WTC11 (cell line): ENCODE measurements at regions not wholly inside any gene's neighbourhood (a gene's known extent, or its start where the extent isn't known, plus 50 kb on each side); places are given as distances from the start of the nearest gene placed in this dataset.

Experiments
- ATAC-seq: fragments of 200-7000 bp; cut with Tn5 transposase; 2 replicates; pipeline ENCODE4 v1.10.0; 2021; ENCODE audit warnings: mild to moderate bottlenecking, moderate library complexity
- CTCF ChIA-PET: fragments of 300-600 bp; sonication (Branson Sonifier 250); formaldehyde crosslinking; loops from one replicate; lab custom pipeline; 2021; ENCODE audit warnings: antibody characterized with exemption; lab: Charles Lee
- POLR2A ChIA-PET: fragments of 350-600 bp; sonication (Branson Sonifier 250); formaldehyde crosslinking; loops from one replicate; lab custom pipeline; 2021; ENCODE audit warnings: antibody characterized with exemption; lab: Charles Lee
- DNase-seq: peaks from one replicate; pipeline ENCODE4 v3.0.0; 2021; ENCODE audit warnings: low spot score
- H3K27ac Mint-ChIP-seq: 2 replicates; pipeline ENCODE4 v1.8.0; 2021; ENCODE audit warnings: mixed read lengths
- H3K27me3 Mint-ChIP-seq: 2 replicates; pipeline ENCODE4 v1.8.0; 2021; ENCODE audit warnings: low read depth, mild to moderate bottlenecking, moderate library complexity, mixed read lengths
- H3K36me3 Mint-ChIP-seq: 2 replicates; pipeline ENCODE4 v1.8.0; 2021; ENCODE audit warnings: mixed read lengths
- H3K4me1 Mint-ChIP-seq: 2 replicates; pipeline ENCODE4 v1.8.0; 2022; ENCODE audit warnings: mixed read lengths
- H3K4me3 Mint-ChIP-seq: 2 replicates; pipeline ENCODE4 v1.8.0; 2021; ENCODE audit warnings: mild to moderate bottlenecking, moderate library complexity, mixed read lengths
- H3K9me3 Mint-ChIP-seq: 2 replicates; pipeline ENCODE4 v1.8.0; 2021; ENCODE audit warnings: mixed read lengths
- CDX4 ChIP-seq: fragments of 250-450 bp; sonication (Bioruptor Pico); IDR thresholded peaks from 2 replicates; pipeline ENCODE4 v1.9.0; 2021; ENCODE audit warnings: moderate library complexity, mild to moderate bottlenecking, inconsistent platforms, borderline replicate concordance
- CREM ChIP-seq: sonication (generic); formaldehyde crosslinking; IDR thresholded peaks from 2 replicates; pipeline ENCODE4 v1.8.1; 2022; ENCODE audit warnings: mild to moderate bottlenecking, missing genetic modification reagents, moderate library complexity
- E2F5 ChIP-seq: sonication (generic); formaldehyde crosslinking; IDR thresholded peaks from 2 replicates; pipeline ENCODE4 v1.8.1; 2022; ENCODE audit warnings: mild to moderate bottlenecking, moderate library complexity, missing genetic modification reagents
- EMX1 ChIP-seq: fragments of 250-450 bp; sonication (Bioruptor Pico); IDR thresholded peaks from 2 replicates; pipeline ENCODE4 v1.8.0; 2021; ENCODE audit warnings: mild to moderate bottlenecking
- ESRRA ChIP-seq: sonication (generic); formaldehyde crosslinking; IDR thresholded peaks from 2 replicates; pipeline ENCODE4 v1.8.1; 2022; ENCODE audit warnings: mild to moderate bottlenecking, missing genetic modification reagents, borderline replicate concordance
- ETV6 ChIP-seq: sonication (generic); formaldehyde crosslinking; IDR thresholded peaks from 2 replicates; pipeline ENCODE4 v1.8.1; 2022; ENCODE audit warnings: mild to moderate bottlenecking, missing genetic modification reagents
- HMGXB4 ChIP-seq: sonication (generic); formaldehyde crosslinking; IDR thresholded peaks from 2 replicates; pipeline ENCODE4 v1.8.1; 2023; ENCODE audit warnings: mild to moderate bottlenecking, moderate library complexity, missing genetic modification reagents
- IRF2 ChIP-seq: sonication (generic); formaldehyde crosslinking; IDR thresholded peaks from 2 replicates; pipeline ENCODE4 v1.8.0; 2022; ENCODE audit warnings: low read depth, missing genetic modification reagents, borderline replicate concordance
- JAZF1 ChIP-seq: fragments of 250-450 bp; sonication (Bioruptor Pico); IDR thresholded peaks from 2 replicates; pipeline ENCODE4 v1.9.0; 2021; ENCODE audit warnings: moderate library complexity, mild to moderate bottlenecking, inconsistent platforms
- MXD4 ChIP-seq: fragments of 250-450 bp; sonication (Bioruptor Pico); IDR thresholded peaks from 2 replicates; pipeline ENCODE4 v1.8.0; 2021; ENCODE audit warnings: mild to moderate bottlenecking, moderate library complexity, borderline replicate concordance
- NFYB ChIP-seq: sonication (generic); formaldehyde crosslinking; conservative IDR thresholded peaks from 2 replicates; pipeline ENCODE4 v1.8.0; 2022; ENCODE audit warnings: low read depth, missing genetic modification reagents
- PREB ChIP-seq: sonication (generic); formaldehyde crosslinking; IDR thresholded peaks from 2 replicates; pipeline ENCODE4 v1.8.1; 2022; ENCODE audit warnings: mild to moderate bottlenecking, missing genetic modification reagents, moderate library complexity, borderline replicate concordance
- RELA ChIP-seq: sonication (generic); formaldehyde crosslinking; IDR thresholded peaks from 2 replicates; pipeline ENCODE4 v1.8.1; 2022; ENCODE audit warnings: missing genetic modification reagents, mild to moderate bottlenecking, borderline replicate concordance
- STAT6 ChIP-seq: sonication (generic); formaldehyde crosslinking; conservative IDR thresholded peaks from 2 replicates; pipeline ENCODE4 v1.8.1; 2023; ENCODE audit warnings: mild to moderate bottlenecking, low read depth, missing genetic modification reagents, moderate library complexity
- TEAD1 ChIP-seq: sonication (generic); formaldehyde crosslinking; IDR thresholded peaks from 2 replicates; pipeline ENCODE4 v1.8.0; 2022; ENCODE audit warnings: mild to moderate bottlenecking, missing genetic modification reagents
- TP53 ChIP-seq: sonication (generic); formaldehyde crosslinking; IDR thresholded peaks from 2 replicates; pipeline ENCODE4 v1.8.1; 2023; ENCODE audit warnings: mild to moderate bottlenecking, missing genetic modification reagents
- TF ChIP-seq, protein P1 (sequence below): fragments of 250-450 bp; sonication (Bioruptor Pico); IDR thresholded peaks from 2 replicates; pipeline ENCODE4 v1.9.0; 2021; ENCODE audit warnings: mild to moderate bottlenecking
- TF ChIP-seq, protein P2 (sequence below): sonication (generic); formaldehyde crosslinking; IDR thresholded peaks from 2 replicates; pipeline ENCODE4 v1.8.0; 2022; ENCODE audit warnings: mild to moderate bottlenecking, missing genetic modification reagents
- TF ChIP-seq, protein P3 (sequence below): sonication (generic); formaldehyde crosslinking; IDR thresholded peaks from 2 replicates; pipeline ENCODE4 v1.8.0; 2023; ENCODE audit warnings: missing genetic modification reagents
- TF ChIP-seq, protein P4 (sequence below): fragments of 250-450 bp; sonication (Bioruptor Pico); IDR thresholded peaks from 2 replicates; pipeline ENCODE4 v1.9.0; 2021; ENCODE audit warnings: mild to moderate bottlenecking

DNA sequence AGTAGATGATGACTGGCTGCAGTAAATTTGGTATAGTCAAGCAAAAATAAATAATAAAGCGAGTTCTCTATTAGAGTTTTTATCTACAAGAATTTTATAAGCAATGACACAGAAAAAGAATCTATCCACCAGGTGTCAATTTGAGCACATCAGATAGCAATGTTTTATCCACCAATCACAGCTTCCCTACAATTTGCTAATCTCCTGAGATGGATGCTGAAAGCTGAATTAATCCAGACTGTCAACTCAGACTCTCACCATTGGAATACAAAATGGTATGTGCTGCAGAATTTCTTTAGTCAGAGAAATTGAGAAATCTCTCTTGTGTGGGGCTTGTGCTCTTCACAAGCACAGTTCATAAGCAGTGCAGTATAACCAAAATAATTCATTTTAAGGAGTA is 888.9 kb upstream of the GHITM start:
- peaks cover 33% of the 10 kb centered on the region for H3K9me3 Mint-ChIP-seq
- peaks cover 14% of the 10 kb centered on the region for H3K36me3 Mint-ChIP-seq
- TF ChIP-seq, protein P1, sequence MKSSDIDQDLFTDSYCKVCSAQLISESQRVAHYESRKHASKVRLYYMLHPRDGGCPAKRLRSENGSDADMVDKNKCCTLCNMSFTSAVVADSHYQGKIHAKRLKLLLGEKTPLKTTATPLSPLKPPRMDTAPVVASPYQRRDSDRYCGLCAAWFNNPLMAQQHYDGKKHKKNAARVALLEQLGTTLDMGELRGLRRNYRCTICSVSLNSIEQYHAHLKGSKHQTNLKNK (CRISPR knock-in tag) = no peak
- TF ChIP-seq EMX1 (no peak), RELA (no peak), MXD4 (CRISPR knock-in tag) (no peak), ESRRA (no peak), TEAD1 (CRISPR knock-in tag) (no peak), CDX4 (CRISPR knock-in tag) (no peak), HMGXB4 (no peak), E2F5 (CRISPR knock-in tag) (no peak), NFYB (no peak), CREM (no peak), TP53 (CRISPR knock-in tag) (no peak), STAT6 (CRISPR knock-in tag) (no peak), ETV6 (CRISPR knock-in tag) (no peak), IRF2 (CRISPR knock-in tag) (no peak), PREB (CRISPR knock-in tag) (no peak), JAZF1 (CRISPR knock-in tag) (no peak)
- TF ChIP-seq, protein P2, sequence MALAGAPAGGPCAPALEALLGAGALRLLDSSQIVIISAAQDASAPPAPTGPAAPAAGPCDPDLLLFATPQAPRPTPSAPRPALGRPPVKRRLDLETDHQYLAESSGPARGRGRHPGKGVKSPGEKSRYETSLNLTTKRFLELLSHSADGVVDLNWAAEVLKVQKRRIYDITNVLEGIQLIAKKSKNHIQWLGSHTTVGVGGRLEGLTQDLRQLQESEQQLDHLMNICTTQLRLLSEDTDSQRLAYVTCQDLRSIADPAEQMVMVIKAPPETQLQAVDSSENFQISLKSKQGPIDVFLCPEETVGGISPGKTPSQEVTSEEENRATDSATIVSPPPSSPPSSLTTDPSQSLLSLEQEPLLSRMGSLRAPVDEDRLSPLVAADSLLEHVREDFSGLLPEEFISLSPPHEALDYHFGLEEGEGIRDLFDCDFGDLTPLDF (CRISPR knock-in tag) = no peak
- TF ChIP-seq, protein P3, sequence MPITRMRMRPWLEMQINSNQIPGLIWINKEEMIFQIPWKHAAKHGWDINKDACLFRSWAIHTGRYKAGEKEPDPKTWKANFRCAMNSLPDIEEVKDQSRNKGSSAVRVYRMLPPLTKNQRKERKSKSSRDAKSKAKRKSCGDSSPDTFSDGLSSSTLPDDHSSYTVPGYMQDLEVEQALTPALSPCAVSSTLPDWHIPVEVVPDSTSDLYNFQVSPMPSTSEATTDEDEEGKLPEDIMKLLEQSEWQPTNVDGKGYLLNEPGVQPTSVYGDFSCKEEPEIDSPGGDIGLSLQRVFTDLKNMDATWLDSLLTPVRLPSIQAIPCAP (CRISPR knock-in tag) = no peak
- TF ChIP-seq, protein P4, sequence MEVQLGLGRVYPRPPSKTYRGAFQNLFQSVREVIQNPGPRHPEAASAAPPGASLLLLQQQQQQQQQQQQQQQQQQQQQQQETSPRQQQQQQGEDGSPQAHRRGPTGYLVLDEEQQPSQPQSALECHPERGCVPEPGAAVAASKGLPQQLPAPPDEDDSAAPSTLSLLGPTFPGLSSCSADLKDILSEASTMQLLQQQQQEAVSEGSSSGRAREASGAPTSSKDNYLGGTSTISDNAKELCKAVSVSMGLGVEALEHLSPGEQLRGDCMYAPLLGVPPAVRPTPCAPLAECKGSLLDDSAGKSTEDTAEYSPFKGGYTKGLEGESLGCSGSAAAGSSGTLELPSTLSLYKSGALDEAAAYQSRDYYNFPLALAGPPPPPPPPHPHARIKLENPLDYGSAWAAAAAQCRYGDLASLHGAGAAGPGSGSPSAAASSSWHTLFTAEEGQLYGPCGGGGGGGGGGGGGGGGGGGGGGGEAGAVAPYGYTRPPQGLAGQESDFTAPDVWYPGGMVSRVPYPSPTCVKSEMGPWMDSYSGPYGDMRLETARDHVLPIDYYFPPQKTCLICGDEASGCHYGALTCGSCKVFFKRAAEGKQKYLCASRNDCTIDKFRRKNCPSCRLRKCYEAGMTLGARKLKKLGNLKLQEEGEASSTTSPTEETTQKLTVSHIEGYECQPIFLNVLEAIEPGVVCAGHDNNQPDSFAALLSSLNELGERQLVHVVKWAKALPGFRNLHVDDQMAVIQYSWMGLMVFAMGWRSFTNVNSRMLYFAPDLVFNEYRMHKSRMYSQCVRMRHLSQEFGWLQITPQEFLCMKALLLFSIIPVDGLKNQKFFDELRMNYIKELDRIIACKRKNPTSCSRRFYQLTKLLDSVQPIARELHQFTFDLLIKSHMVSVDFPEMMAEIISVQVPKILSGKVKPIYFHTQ (CRISPR knock-in tag) = no peak
- H3K27ac Mint-ChIP-seq = no peak overlapping the region
- CTCF ChIA-PET = no interaction called here
- POLR2A ChIA-PET = no interaction called here
- H3K4me1 Mint-ChIP-seq = no peaks in the 10 kb centered on the region
- DNase-seq = no peak
- no peaks in the 10 kb centered on the region for H3K27me3 Mint-ChIP-seq
- no peak for ATAC-seq
- no peak overlapping the region for H3K4me3 Mint-ChIP-seq
